Right lobe of liver (tissue), 6 donors: ENCODE measurements at regions not wholly inside any gene's neighbourhood (a gene's known extent, or its start where the extent isn't known, plus 50 kb on each side); places are given as distances from the start of the nearest gene placed in this dataset.
A peak's percentile ranks its signal among the peaks of the same experiment; 100 is the strongest.
"Not testable (repeated sequence)": the region's sequence is repeated elsewhere in the genome, so short reads cannot be mapped to it uniquely, and the experiment has no call there.

Source experiments
- ATAC-seq, 4 donors: fragments of 200-7000 bp; cut with Tn5 transposase; one replicate each; pipeline ENCODE4 v1.9.1; 2020; ENCODE audit warnings: mild to moderate bottlenecking in 4 of 4, moderate library complexity in 4 of 4
- DNase-seq, 3 donors: peaks; one replicate each; pipeline ENCODE4 v3.0.0-alpha.2; 2020
- H3K27ac ChIP-seq, 3 donors: fragments of 200-600 bp; one replicate each; pipeline ENCODE4 v1.8.0; 2022
- H3K27me3 ChIP-seq, 2 donors: fragments of 200-600 bp; one replicate each; pipeline ENCODE4 v1.8.0; 2022
- H3K36me3 ChIP-seq, 4 donors: fragments of 200-600 bp; sonication (generic) in 1 of 4; one replicate each; pipeline versions ENCODE4 v1.5.1 to v1.8.0; 2017 to 2022; ENCODE audit warnings: control low read depth in 1 of 4
- H3K4me1 ChIP-seq, 4 donors: fragments of 200-600 bp; sonication (generic) in 1 of 4; one replicate each; pipeline versions ENCODE4 v1.5.1 to v1.8.0; 2017 to 2022; ENCODE audit warnings: control low read depth in 1 of 4
- H3K4me3 ChIP-seq, 3 donors: fragments of 200-600 bp; one replicate each; pipeline ENCODE4 v1.8.0; 2022
- H3K9me3 ChIP-seq, 4 donors: fragments of 200-600 bp; sonication (generic) in 1 of 4; one replicate each; pipeline versions ENCODE4 v1.5.1 to v1.8.0; 2017 to 2022; ENCODE audit warnings: control low read depth in 1 of 4
- CTCF ChIP-seq, 4 donors: fragments of 200-600 bp in 3 of 4; fragments of 450-650 bp in 1 of 4; IDR thresholded peaks; one replicate each; pipeline versions ENCODE4 v1.5.1 to v1.8.0; 2016 to 2022; ENCODE audit warnings: antibody characterized with exemption in 4 of 4, mild to moderate bottlenecking in 2 of 4
- POLR2A ChIP-seq: fragments of 450-650 bp; IDR thresholded peaks from one replicate; pipeline ENCODE4 v1.6.1; 2017; ENCODE audit warnings: antibody characterized with exemption, mild to moderate bottlenecking
- WGBS: methylation state at CpG from one replicate; pipeline ENCODE4 v1.1.6; 2018; ENCODE audit warnings: low coverage, low lambda C conversion rate; ENCODE audit not compliant: insufficient coverage; ENCODE audit errors: missing lambda C conversion rate; 5-methylcytosine and 5-hydroxymethylcytosine counted together
- intact Hi-C, 2 donors: fragments of 100-400 bp; cut with DNase I; formaldehyde crosslinking; loops; one replicate each; pipeline versions ENCODE4 v1.11.2 to v1.14.1; 2022
- donor health status: DM: no; HTN: yes; CAD: no.
- donor health status: DM: no; HTN: no; CAD: no.
- donor health status: DM: no; HTN: no; CAD: no.
- donor health status: DM: no; HTN: yes; CAD: no.
- donor health status: DM: no; HTN: yes; CAD: no.

GRCh38 chr12:97886511-97887176 is 424.0 kb downstream of the RMST start:
- TF ChIP-seq POLR2A (no peak), CTCF (IDR thresholded peaks at IDR 0.05) (no peak)
- WGBS = 52% methylated on average over 4 of the region's 4 CpGs
- no peaks in the 10 kb centered on the region for H3K36me3 ChIP-seq
- H3K4me1 ChIP-seq = no peaks in the 10 kb centered on the region
- H3K27ac ChIP-seq = no peak overlapping the region
- ATAC-seq (no peak), DNase-seq (no peak)
- no peaks in the 10 kb centered on the region for H3K9me3 ChIP-seq
- no peak overlapping the region for H3K4me3 ChIP-seq
- intact Hi-C loops = no loop called here
- no peaks in the 10 kb centered on the region for H3K27me3 ChIP-seq

- H3K9me3 ChIP-seq, H3K36me3 ChIP-seq, H3K4me1 ChIP-seq, H3K27ac ChIP-seq, H3K4me3 ChIP-seq, ATAC-seq, DNase-seq, intact Hi-C loops, H3K27me3 ChIP-seq: not testable (repeated sequence)
- 8% methylated on average over 2 of the region's 6 CpGs for WGBS
Measured at GRCh38 chr12:97897881-97898280, 435.3 kb downstream of the RMST start.

- no peak overlapping the region for H3K27ac ChIP-seq
- no peaks in the 10 kb centered on the region for H3K27me3 ChIP-seq
- no peak for DNase-seq
- no peak overlapping the region for H3K4me3 ChIP-seq
- ATAC-seq = peak in 1 of 4 donors; percentile 83
- no peaks in the 10 kb centered on the region for H3K4me1 ChIP-seq
- no peaks in the 10 kb centered on the region for H3K36me3 ChIP-seq
- H3K9me3 ChIP-seq = no peaks in the 10 kb centered on the region
- no peak for TF ChIP-seq POLR2A
- intact Hi-C loops = no loop called here
Measured at GRCh38 chr12:97899529-97899928, 436.9 kb downstream of the RMST start.

- Histone ChIP-seq H3K27ac (no peak overlapping the region), H3K4me3 (no peak overlapping the region), H3K4me1 (no peaks in the 10 kb centered on the region), H3K27me3 (no peaks in the 10 kb centered on the region), H3K36me3 (no peaks in the 10 kb centered on the region), H3K9me3 (no peaks in the 10 kb centered on the region)
- DNase-seq (no peak), ATAC-seq (peak in 1 of 4 donors; percentile 90)
- intact Hi-C loops = no loop called here
- TF ChIP-seq POLR2A (no peak), CTCF (IDR thresholded peaks at IDR 0.05) (no peak)
- 36% methylated on average over 1 of the region's 1 CpG for WGBS
Measured at GRCh38 chr12:97899956-97900355, 437.4 kb downstream of the RMST start.

GRCh38 chr12:97903356-97903755 is 440.8 kb downstream of the RMST start:
- Histone ChIP-seq H3K4me1 (no peaks in the 10 kb centered on the region), H3K9me3 (no peaks in the 10 kb centered on the region), H3K27ac (no peak overlapping the region), H3K36me3 (no peaks in the 10 kb centered on the region), H3K27me3 (no peaks in the 10 kb centered on the region), H3K4me3 (no peak overlapping the region)
- TF ChIP-seq CTCF (IDR thresholded peaks at IDR 0.05) = no peak
- TF ChIP-seq POLR2A = no peak
- ATAC-seq (no peak), DNase-seq (no peak)
- WGBS = 62% methylated on average over 4 of the region's 4 CpGs
- intact Hi-C loops = no loop called here

GRCh38 chr12:97907504-97907903 is 444.9 kb downstream of the RMST start:
- H3K4me3 ChIP-seq = no peak overlapping the region
- no peaks in the 10 kb centered on the region for H3K27me3 ChIP-seq
- H3K27ac ChIP-seq = no peak overlapping the region
- H3K4me1 ChIP-seq = no peaks in the 10 kb centered on the region
- intact Hi-C loops = no loop called here
- no peaks in the 10 kb centered on the region for H3K9me3 ChIP-seq
- no peaks in the 10 kb centered on the region for H3K36me3 ChIP-seq
- no peak for TF ChIP-seq POLR2A
- no peak for TF ChIP-seq CTCF (IDR thresholded peaks at IDR 0.05)
- DNase-seq (no peak), ATAC-seq (peak in 1 of 4 donors; percentile 30)
